ENCODE measurements at regions not wholly inside any gene's neighbourhood (a gene's known extent, or its start where the extent isn't known, plus 50 kb on each side); places are given as distances from the start of the nearest gene placed in this dataset.

GRCh38 chr6:51464956-51465355 is 622.5 kb downstream of the PKHD1 start:
- TF ChIP-seq EZH2 (IDR thresholded peaks at IDR 0.05) (no peak), POLR2AphosphoS5 (IDR thresholded peaks at IDR 0.05; ENCODE audit: borderline replicate concordance, low read depth, low read length) (no peak)
